Vagina (tissue), 2 donors: ENCODE measurements at regions not wholly inside any gene's neighbourhood (a gene's known extent, or its start where the extent isn't known, plus 50 kb on each side); places are given as distances from the start of the nearest gene placed in this dataset.

Source experiments
- POLR2A ChIP-seq, 2 donors: fragments of 450-650 bp; IDR thresholded peaks; one replicate each; pipeline ENCODE4 v1.6.1; 2017; ENCODE audit warnings: antibody characterized with exemption in 2 of 2, mild to moderate bottlenecking in 2 of 2, moderate library complexity in 2 of 2
- TF ChIP-seq, protein P1 (sequence below), 3 experiments: fragments of 450-650 bp in 2 of 3; fragments of 200-600 bp in 1 of 3; sonication (generic) in 1 of 3; IDR thresholded peaks; one replicate each; pipeline ENCODE4 v1.5.1; 2017 to 2019; ENCODE audit warnings: antibody characterized with exemption in 3 of 3, mild to moderate bottlenecking in 2 of 3, moderate library complexity in 2 of 3

- TF ChIP-seq, protein P1, sequence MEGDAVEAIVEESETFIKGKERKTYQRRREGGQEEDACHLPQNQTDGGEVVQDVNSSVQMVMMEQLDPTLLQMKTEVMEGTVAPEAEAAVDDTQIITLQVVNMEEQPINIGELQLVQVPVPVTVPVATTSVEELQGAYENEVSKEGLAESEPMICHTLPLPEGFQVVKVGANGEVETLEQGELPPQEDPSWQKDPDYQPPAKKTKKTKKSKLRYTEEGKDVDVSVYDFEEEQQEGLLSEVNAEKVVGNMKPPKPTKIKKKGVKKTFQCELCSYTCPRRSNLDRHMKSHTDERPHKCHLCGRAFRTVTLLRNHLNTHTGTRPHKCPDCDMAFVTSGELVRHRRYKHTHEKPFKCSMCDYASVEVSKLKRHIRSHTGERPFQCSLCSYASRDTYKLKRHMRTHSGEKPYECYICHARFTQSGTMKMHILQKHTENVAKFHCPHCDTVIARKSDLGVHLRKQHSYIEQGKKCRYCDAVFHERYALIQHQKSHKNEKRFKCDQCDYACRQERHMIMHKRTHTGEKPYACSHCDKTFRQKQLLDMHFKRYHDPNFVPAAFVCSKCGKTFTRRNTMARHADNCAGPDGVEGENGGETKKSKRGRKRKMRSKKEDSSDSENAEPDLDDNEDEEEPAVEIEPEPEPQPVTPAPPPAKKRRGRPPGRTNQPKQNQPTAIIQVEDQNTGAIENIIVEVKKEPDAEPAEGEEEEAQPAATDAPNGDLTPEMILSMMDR (IDR thresholded peaks at IDR 0.05) = peak in 1 of 3 experiments; percentile 20
- no peak for TF ChIP-seq POLR2A (IDR thresholded peaks at IDR 0.05)
Observed at GRCh38 chr5:81838307-81838906, 87.5 kb upstream of the SSBP2 start.
